ENCODE measurements at regions not wholly inside any gene's neighbourhood (a gene's known extent, or its start where the extent isn't known, plus 50 kb on each side); places are given as distances from the start of the nearest gene placed in this dataset.

DNA sequence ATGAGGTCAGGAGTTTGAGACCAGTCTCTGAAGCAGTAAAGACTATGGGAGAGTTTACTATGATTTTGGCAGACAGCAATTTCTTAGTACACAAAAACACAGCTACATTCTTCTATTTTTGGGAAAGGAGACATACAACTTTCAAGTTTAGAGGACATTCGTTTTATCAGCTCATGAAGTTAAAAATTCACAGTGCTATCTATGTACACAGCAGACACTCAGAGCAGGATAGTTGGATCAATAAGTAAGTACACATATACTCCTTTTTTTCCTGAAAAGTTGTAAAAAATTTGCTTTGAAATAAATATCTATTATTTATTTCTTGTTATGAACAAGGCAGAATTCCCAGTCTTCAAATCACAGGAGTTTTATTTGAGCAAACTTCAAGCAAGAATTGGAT is 159.7 kb downstream of the SERPINI1 start:
- TF ChIP-seq FOXP2 (optimal IDR thresholded peaks at IDR 0.05; ENCODE audit: borderline replicate concordance, extremely low read depth, extremely low read length, insufficient read depth) = no peak
- no peak for TF ChIP-seq TAF1 (IDR thresholded peaks at IDR 0.05; ENCODE audit: borderline replicate concordance, insufficient read depth, low read length)
- no peak for TF ChIP-seq POLR2AphosphoS5 (IDR thresholded peaks at IDR 0.05; ENCODE audit: low read depth, low read length)
- no peak for TF ChIP-seq SIN3A (IDR thresholded peaks at IDR 0.05; ENCODE audit: borderline replicate concordance, insufficient read depth, low read length)
- TF ChIP-seq, protein P1, sequence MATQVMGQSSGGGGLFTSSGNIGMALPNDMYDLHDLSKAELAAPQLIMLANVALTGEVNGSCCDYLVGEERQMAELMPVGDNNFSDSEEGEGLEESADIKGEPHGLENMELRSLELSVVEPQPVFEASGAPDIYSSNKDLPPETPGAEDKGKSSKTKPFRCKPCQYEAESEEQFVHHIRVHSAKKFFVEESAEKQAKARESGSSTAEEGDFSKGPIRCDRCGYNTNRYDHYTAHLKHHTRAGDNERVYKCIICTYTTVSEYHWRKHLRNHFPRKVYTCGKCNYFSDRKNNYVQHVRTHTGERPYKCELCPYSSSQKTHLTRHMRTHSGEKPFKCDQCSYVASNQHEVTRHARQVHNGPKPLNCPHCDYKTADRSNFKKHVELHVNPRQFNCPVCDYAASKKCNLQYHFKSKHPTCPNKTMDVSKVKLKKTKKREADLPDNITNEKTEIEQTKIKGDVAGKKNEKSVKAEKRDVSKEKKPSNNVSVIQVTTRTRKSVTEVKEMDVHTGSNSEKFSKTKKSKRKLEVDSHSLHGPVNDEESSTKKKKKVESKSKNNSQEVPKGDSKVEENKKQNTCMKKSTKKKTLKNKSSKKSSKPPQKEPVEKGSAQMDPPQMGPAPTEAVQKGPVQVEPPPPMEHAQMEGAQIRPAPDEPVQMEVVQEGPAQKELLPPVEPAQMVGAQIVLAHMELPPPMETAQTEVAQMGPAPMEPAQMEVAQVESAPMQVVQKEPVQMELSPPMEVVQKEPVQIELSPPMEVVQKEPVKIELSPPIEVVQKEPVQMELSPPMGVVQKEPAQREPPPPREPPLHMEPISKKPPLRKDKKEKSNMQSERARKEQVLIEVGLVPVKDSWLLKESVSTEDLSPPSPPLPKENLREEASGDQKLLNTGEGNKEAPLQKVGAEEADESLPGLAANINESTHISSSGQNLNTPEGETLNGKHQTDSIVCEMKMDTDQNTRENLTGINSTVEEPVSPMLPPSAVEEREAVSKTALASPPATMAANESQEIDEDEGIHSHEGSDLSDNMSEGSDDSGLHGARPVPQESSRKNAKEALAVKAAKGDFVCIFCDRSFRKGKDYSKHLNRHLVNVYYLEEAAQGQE (IDR thresholded peaks at IDR 0.05; ENCODE audit: insufficient read depth in 1 of 2, low read depth in 2 of 2, low read length in 2 of 2) = no peak

DNA sequence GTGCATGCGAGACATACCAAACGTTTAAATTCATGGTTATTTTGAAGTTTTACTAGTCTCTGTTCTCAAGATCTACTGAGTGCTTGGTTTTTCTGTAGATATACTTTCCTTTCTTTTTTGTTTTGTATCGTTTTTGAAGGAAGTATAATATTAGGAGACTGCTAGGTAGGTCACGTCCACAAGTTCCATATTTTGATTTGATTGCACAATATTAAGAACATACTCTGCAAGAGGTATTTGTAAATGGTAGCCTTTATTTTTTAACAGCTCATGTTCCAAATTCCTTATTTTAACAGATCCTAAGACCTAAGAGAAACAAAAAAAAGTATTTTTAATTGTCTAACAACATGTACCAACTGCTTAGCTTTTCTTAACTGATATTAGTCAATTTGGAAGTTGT is 156.7 kb downstream of the SERPINI1 start:
- TF ChIP-seq SIN3A (IDR thresholded peaks at IDR 0.05; ENCODE audit: borderline replicate concordance, insufficient read depth, low read length) = no peak
- TF ChIP-seq TAF1 (IDR thresholded peaks at IDR 0.05; ENCODE audit: borderline replicate concordance, insufficient read depth, low read length) = no peak
- no peak for TF ChIP-seq POLR2AphosphoS5 (IDR thresholded peaks at IDR 0.05; ENCODE audit: low read depth, low read length)
- TF ChIP-seq, protein P1 (IDR thresholded peaks at IDR 0.05; ENCODE audit: insufficient read depth in 1 of 2, low read depth in 2 of 2, low read length in 2 of 2) = no peak
- no peak for TF ChIP-seq FOXP2 (optimal IDR thresholded peaks at IDR 0.05; ENCODE audit: borderline replicate concordance, extremely low read depth, extremely low read length, insufficient read depth)

DNA sequence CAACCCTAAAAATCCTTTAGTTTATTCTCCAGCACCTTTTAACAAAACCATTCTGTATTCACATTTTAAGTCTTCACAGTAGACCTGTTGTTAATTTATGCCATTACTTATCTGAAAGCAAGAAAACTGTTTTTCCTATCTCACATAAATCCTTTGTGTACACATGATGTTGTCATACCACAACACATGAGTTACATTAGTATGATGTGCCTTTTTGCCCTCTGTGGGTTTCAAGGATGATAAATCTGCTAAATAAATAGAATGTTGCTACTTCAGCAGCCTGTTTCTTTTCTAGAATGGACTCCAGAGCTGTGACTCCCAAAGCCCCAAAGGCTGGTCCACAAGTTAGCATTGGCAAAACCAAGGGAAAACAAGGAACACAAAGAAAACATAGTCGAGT is 151.6 kb downstream of the SERPINI1 start:
- TF ChIP-seq POLR2AphosphoS5 (IDR thresholded peaks at IDR 0.05; ENCODE audit: low read depth, low read length) (no peak), TAF1 (IDR thresholded peaks at IDR 0.05; ENCODE audit: borderline replicate concordance, insufficient read depth, low read length) (no peak), SIN3A (IDR thresholded peaks at IDR 0.05; ENCODE audit: borderline replicate concordance, insufficient read depth, low read length) (no peak), FOXP2 (optimal IDR thresholded peaks at IDR 0.05; ENCODE audit: borderline replicate concordance, extremely low read depth, extremely low read length, insufficient read depth) (no peak)
- TF ChIP-seq, protein P1 (IDR thresholded peaks at IDR 0.05; ENCODE audit: insufficient read depth in 1 of 2, low read depth in 2 of 2, low read length in 2 of 2) = no peak

DNA sequence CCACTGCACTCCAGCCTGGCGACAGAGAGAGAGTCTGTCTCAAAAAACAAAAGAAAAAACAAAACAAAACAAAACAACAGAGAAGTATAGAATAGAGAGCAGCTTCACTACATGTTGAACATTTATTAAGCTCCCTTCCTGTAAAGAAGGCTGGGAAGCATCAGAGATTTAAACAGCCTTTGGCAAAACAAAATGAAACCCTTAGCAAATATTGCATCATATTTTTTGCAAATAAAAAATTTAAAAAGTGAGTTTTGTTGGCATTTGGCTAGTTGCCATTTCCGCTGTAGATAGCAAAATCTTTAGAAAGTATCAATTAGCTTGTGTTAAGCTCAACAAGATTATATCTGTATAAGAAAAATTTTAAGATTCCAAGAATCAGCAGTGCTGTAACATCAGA is 151.2 kb downstream of the SERPINI1 start:
- TF ChIP-seq, protein P1 (IDR thresholded peaks at IDR 0.05; ENCODE audit: insufficient read depth in 1 of 2, low read depth in 2 of 2, low read length in 2 of 2) = no peak
- TF ChIP-seq SIN3A (IDR thresholded peaks at IDR 0.05; ENCODE audit: borderline replicate concordance, insufficient read depth, low read length) (no peak), POLR2AphosphoS5 (IDR thresholded peaks at IDR 0.05; ENCODE audit: low read depth, low read length) (no peak), FOXP2 (optimal IDR thresholded peaks at IDR 0.05; ENCODE audit: borderline replicate concordance, extremely low read depth, extremely low read length, insufficient read depth) (no peak), TAF1 (IDR thresholded peaks at IDR 0.05; ENCODE audit: borderline replicate concordance, insufficient read depth, low read length) (no peak)

DNA sequence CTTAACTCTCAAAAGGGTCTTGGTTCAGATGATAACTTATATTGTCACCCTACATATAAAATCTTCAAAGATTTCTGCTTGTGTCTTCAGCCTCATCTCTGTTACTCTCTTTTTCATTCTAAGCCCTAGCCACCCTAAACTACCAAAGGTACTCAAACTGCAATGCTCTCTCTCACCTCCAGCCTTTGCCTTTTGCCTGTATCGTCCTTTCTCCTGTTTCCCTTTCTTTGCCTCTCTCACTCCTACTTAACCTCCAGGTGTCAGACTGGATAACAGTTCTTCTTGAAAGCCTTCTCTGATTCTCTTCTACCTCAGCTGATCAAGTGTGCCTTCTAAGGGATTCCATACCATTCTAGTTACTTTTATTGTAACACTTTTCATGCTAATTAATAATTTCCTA is 149.8 kb downstream of the SERPINI1 start:
- TF ChIP-seq FOXP2 (optimal IDR thresholded peaks at IDR 0.05; ENCODE audit: borderline replicate concordance, extremely low read depth, extremely low read length, insufficient read depth) (no peak), POLR2AphosphoS5 (IDR thresholded peaks at IDR 0.05; ENCODE audit: low read depth, low read length) (no peak), TAF1 (IDR thresholded peaks at IDR 0.05; ENCODE audit: borderline replicate concordance, insufficient read depth, low read length) (no peak)
- TF ChIP-seq, protein P1 (IDR thresholded peaks at IDR 0.05; ENCODE audit: insufficient read depth in 1 of 2, low read depth in 2 of 2, low read length in 2 of 2) = no peak
